ENCODE measurements at regions not wholly inside any gene's neighbourhood (a gene's known extent, or its start where the extent isn't known, plus 50 kb on each side); places are given as distances from the start of the nearest gene placed in this dataset.

GRCh38 chr9:26462213-26462612 lies 430.4 kb downstream of the CAAP1 start:
- Histone ChIP-seq H3K9me3 (no peaks in the 10 kb centered on the region), H3K27me3 (no peaks in the 10 kb centered on the region), H3K27ac (no peak overlapping the region), H3K4me3 (no peak overlapping the region), H3K4me1 (no peaks in the 10 kb centered on the region), H3K36me3 (ENCODE audit: low read depth, missing control alignments) (no peaks in the 10 kb centered on the region)
- intact Hi-C loops (cut with DNase I; ENCODE audit: low total_unique reads): no loop called here
- TF ChIP-seq POLR2A (IDR thresholded peaks at IDR 0.05) (no peak), CTCF (IDR thresholded peaks at IDR 0.05) (no peak)
- no peak for DNase-seq
- 62 to 64% methylated on average over 1 of the region's 1 CpG for WGBS, 2 donors

DNA sequence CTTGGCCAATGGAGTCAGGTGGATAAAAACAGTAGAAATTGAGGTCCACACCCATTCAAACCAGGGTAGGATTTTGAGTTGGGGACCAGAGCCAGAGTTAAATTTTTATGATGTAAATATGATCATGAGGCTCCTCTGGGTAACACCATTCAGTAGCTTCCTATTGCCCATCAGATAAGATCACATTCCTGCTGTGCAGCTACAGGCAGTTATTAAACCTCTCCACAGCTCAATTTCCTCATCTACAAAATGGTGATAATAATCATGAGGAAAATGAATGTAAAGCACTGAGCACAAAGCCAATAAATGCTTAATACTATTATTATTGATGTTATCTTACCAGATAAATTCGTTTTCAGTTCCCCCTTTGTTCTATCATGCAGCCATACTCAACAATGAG lies 432.0 kb downstream of the CAAP1 start:
- TF ChIP-seq CTCF (IDR thresholded peaks at IDR 0.05) (no peak), POLR2A (IDR thresholded peaks at IDR 0.05) (no peak)
- Histone ChIP-seq H3K4me3 (no peak overlapping the region), H3K27me3 (no peaks in the 10 kb centered on the region), H3K4me1 (no peaks in the 10 kb centered on the region), H3K9me3 (no peaks in the 10 kb centered on the region), H3K27ac (no peak overlapping the region), H3K36me3 (ENCODE audit: low read depth, missing control alignments) (no peaks in the 10 kb centered on the region)
- WGBS, 2 donors: 42 to 55% methylated on average over 1 of the region's 1 CpG
- DNase-seq: no peak
- intact Hi-C loops (cut with DNase I; ENCODE audit: low total_unique reads): no loop called here

- DNase-seq: no peak
- no peaks in the 10 kb centered on the region for H3K4me1 ChIP-seq
- TF ChIP-seq CTCF (IDR thresholded peaks at IDR 0.05): no peak
- TF ChIP-seq POLR2A (IDR thresholded peaks at IDR 0.05): no peak
- no peak overlapping the region for H3K4me3 ChIP-seq
- no peaks in the 10 kb centered on the region for H3K9me3 ChIP-seq
- 81 to 82% methylated on average over 2 of the region's 2 CpGs for WGBS, 2 donors
- no peaks in the 10 kb centered on the region for H3K27me3 ChIP-seq
- H3K36me3 ChIP-seq (ENCODE audit: low read depth, missing control alignments): no peaks in the 10 kb centered on the region
- no peak overlapping the region for H3K27ac ChIP-seq
- intact Hi-C loops (cut with DNase I; ENCODE audit: low total_unique reads): no loop called here
These were observed 432.6 kb downstream of the CAAP1 start for GRCh38 chr9:26459959-26460358.

DNA sequence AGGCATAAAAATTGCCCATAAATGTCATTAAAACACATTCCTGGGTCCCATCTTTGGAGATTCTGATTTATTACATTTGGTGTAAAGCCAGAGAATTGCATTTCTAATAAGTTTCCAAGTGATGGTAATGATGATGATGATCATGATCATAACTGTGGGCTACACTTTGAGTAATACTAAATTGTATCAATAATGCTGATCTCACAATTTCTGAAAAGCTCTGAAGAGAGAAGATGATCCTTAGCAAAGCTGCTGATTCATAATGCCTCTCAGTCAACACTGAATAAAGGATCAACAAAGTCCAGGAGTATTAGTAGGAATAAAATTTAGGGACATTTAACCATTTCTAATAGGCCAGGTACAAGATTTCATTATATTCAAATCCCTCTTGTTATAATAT lies 434.5 kb downstream of the CAAP1 start:
- Histone ChIP-seq H3K9me3 (no peaks in the 10 kb centered on the region), H3K4me1 (no peaks in the 10 kb centered on the region), H3K36me3 (ENCODE audit: low read depth, missing control alignments) (no peaks in the 10 kb centered on the region), H3K27ac (no peak overlapping the region), H3K4me3 (no peak overlapping the region), H3K27me3 (no peaks in the 10 kb centered on the region)
- intact Hi-C loops (cut with DNase I; ENCODE audit: low total_unique reads): no loop called here
- no peak for DNase-seq
- TF ChIP-seq POLR2A (IDR thresholded peaks at IDR 0.05): no peak
- no peak for TF ChIP-seq CTCF (IDR thresholded peaks at IDR 0.05)

- Histone ChIP-seq H3K9me3 (no peaks in the 10 kb centered on the region), H3K36me3 (ENCODE audit: low read depth, missing control alignments) (no peaks in the 10 kb centered on the region), H3K27ac (no peak overlapping the region), H3K27me3 (no peaks in the 10 kb centered on the region), H3K4me1 (no peaks in the 10 kb centered on the region), H3K4me3 (no peak overlapping the region)
- whole genome bisulfite sequencing, 2 donors: 73 to 76% methylated on average over 3 of the region's 3 CpGs
- intact Hi-C loops (cut with DNase I; ENCODE audit: low total_unique reads): no loop called here
- no peak for TF ChIP-seq CTCF (IDR thresholded peaks at IDR 0.05)
- TF ChIP-seq POLR2A (IDR thresholded peaks at IDR 0.05): no peak
- no peak for DNase-seq
These were observed 435.5 kb downstream of the CAAP1 start for GRCh38 chr9:26457151-26457550.

All from testis (tissue), 2 donors.